HL-60 (cell line): ENCODE measurements at regions not wholly inside any gene's neighbourhood (a gene's known extent, or its start where the extent isn't known, plus 50 kb on each side); places are given as distances from the start of the nearest gene placed in this dataset.

ENCODE experiments used
- DNase-seq, 2 experiments: peaks; one replicate each; pipeline ENCODE4 v3.0.0-alpha.2; 2010 to 2020; ENCODE audit warnings: low read depth in 1 of 2, low spot score in 1 of 2
- H3K27ac ChIP-seq: fragments of 250-450 bp; sonication (Bioruptor Pico); replicated peaks from 2 replicates; pipeline ENCODE4 v1.5.1; 2020; ENCODE audit warnings: mild to moderate bottlenecking, moderate library complexity
- H3K27me3 ChIP-seq: fragments of 250-450 bp; sonication (Bioruptor Pico); 2 replicates; pipeline ENCODE4 v1.5.1; 2021; ENCODE audit warnings: mild to moderate bottlenecking, moderate library complexity; ENCODE audit not compliant: insufficient read depth, poor library complexity, severe bottlenecking
- H3K4me3 ChIP-seq: replicated peaks from 2 replicates; pipeline ENCODE4 v1.5.1; 2011; ENCODE audit warnings: mild to moderate bottlenecking, control low read depth, low read length; ENCODE audit not compliant: insufficient read depth
- GABPA ChIP-seq: IDR thresholded peaks from 2 replicates; pipeline ENCODE4 v1.6.1; 2012; ENCODE audit warnings: low read depth
- POLR2AphosphoS5 ChIP-seq: IDR thresholded peaks from 2 replicates; pipeline ENCODE4 v1.6.1; 2012; ENCODE audit warnings: low read depth
- SPI1 ChIP-seq: IDR thresholded peaks from 2 replicates; pipeline ENCODE4 v1.6.1; 2012; ENCODE audit warnings: low read depth, mild to moderate bottlenecking, borderline replicate concordance
- TF ChIP-seq, protein P1 (sequence below): IDR thresholded peaks from one replicate; pipeline ENCODE4 v1.5.1; 2011; ENCODE audit warnings: low read length, control low read depth, inconsistent platforms; ENCODE audit not compliant: insufficient read depth
- TF ChIP-seq, protein P2 (sequence below): IDR thresholded peaks from 2 replicates; pipeline ENCODE4 v1.6.1; 2012; ENCODE audit warnings: low read depth; ENCODE audit not compliant: insufficient replicate concordance

DNA sequence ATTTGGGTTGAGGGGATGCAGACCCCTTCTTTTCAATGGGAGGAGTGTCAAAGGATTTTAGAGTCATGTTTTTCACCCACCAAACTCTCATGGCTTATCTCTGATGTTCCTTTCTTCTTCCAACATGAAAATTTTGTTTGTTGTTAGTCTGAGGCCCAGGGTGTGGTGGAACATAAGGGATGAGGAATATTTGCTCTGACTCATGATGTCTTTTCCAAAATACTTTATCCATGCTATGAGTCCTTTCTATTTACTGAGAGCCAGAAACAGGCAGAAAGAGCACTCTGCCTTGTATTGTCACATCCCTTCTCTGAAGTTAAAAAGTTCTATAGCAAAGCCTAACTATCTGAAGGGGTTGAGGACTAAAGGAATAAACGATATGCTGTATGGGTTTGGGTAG is 61.6 kb upstream of the GYPA start:
- TF ChIP-seq, protein P1, sequence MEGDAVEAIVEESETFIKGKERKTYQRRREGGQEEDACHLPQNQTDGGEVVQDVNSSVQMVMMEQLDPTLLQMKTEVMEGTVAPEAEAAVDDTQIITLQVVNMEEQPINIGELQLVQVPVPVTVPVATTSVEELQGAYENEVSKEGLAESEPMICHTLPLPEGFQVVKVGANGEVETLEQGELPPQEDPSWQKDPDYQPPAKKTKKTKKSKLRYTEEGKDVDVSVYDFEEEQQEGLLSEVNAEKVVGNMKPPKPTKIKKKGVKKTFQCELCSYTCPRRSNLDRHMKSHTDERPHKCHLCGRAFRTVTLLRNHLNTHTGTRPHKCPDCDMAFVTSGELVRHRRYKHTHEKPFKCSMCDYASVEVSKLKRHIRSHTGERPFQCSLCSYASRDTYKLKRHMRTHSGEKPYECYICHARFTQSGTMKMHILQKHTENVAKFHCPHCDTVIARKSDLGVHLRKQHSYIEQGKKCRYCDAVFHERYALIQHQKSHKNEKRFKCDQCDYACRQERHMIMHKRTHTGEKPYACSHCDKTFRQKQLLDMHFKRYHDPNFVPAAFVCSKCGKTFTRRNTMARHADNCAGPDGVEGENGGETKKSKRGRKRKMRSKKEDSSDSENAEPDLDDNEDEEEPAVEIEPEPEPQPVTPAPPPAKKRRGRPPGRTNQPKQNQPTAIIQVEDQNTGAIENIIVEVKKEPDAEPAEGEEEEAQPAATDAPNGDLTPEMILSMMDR, result no peak
- TF ChIP-seq SPI1 (no peak), POLR2AphosphoS5 (no peak)
- no peaks in the 10 kb centered on the region for H3K27me3 ChIP-seq
- H3K4me3 ChIP-seq, result no peak overlapping the region
- no peak overlapping the region for H3K27ac ChIP-seq
- DNase-seq, result no peak

DNA sequence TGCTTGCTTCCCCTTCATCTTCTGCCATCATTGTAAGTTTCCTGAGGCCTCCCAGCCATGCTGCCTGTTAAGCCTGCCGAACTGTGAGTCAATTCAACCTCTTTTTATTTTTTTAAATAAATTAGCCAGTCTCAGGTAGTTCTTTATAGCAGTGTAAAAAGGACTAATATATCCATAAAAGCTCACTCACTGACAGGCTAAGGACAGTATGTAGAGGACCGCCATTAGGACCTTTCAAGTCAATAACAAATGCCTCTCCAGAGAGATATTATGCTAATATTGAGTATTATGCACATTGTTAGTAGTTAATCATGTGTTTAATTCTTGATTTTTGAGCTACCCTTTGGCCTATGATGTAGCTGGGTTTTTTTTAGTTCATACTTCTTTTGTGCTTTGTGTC is 62.6 kb upstream of the GYPA start:
- no peak overlapping the region for H3K27ac ChIP-seq
- no peak for TF ChIP-seq POLR2AphosphoS5
- H3K4me3 ChIP-seq, result no peak overlapping the region
- DNase-seq, result no peak
- H3K27me3 ChIP-seq, result no peaks in the 10 kb centered on the region

DNA sequence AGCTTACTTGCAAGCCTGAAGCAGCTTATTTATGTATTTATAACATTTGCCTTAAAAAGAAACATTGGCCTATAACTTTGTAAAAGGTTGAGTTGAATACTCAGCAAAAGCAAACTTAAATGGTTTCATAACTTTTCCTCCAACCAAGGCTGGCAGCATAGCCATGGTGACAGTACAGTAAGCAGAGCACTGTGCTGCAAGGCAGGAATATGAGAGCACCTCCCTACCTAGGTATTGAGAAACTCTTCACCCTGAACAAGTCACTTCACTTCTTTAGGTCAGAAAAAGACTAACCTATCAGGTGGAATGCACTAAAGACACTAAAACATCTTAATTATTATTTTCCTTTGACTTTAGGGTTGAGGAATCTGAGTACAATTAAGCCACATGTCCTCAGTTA is 63.9 kb upstream of the GYPA start:
- no peaks in the 10 kb centered on the region for H3K27me3 ChIP-seq
- TF ChIP-seq POLR2AphosphoS5 (no peak), GABPA (no peak), SPI1 (no peak)
- TF ChIP-seq, protein P1, result no peak
- TF ChIP-seq, protein P2, sequence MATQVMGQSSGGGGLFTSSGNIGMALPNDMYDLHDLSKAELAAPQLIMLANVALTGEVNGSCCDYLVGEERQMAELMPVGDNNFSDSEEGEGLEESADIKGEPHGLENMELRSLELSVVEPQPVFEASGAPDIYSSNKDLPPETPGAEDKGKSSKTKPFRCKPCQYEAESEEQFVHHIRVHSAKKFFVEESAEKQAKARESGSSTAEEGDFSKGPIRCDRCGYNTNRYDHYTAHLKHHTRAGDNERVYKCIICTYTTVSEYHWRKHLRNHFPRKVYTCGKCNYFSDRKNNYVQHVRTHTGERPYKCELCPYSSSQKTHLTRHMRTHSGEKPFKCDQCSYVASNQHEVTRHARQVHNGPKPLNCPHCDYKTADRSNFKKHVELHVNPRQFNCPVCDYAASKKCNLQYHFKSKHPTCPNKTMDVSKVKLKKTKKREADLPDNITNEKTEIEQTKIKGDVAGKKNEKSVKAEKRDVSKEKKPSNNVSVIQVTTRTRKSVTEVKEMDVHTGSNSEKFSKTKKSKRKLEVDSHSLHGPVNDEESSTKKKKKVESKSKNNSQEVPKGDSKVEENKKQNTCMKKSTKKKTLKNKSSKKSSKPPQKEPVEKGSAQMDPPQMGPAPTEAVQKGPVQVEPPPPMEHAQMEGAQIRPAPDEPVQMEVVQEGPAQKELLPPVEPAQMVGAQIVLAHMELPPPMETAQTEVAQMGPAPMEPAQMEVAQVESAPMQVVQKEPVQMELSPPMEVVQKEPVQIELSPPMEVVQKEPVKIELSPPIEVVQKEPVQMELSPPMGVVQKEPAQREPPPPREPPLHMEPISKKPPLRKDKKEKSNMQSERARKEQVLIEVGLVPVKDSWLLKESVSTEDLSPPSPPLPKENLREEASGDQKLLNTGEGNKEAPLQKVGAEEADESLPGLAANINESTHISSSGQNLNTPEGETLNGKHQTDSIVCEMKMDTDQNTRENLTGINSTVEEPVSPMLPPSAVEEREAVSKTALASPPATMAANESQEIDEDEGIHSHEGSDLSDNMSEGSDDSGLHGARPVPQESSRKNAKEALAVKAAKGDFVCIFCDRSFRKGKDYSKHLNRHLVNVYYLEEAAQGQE, result no peak

DNA sequence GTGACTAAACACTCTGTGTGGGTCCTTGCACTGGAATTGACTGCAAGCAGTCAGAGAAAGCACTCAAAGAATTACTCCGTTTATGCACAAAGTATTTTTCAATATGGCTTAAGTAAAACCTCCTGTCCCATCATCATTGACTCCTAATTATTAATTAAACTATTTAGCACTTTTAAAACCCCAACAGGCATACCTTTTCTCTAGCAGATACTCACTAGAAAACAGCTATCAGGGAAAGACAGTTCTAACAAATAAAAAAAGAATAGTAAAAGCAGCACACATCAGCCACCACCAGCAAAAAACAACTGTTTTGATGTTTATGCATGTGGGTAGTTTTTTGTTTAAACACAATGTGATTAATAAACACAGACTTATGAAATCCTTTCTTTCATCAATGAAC is 66.2 kb upstream of the GYPA start:
- DNase-seq, result no peak
- Histone ChIP-seq H3K27me3 (no peaks in the 10 kb centered on the region), H3K4me3 (no peak overlapping the region), H3K27ac (no peak overlapping the region)
- TF ChIP-seq, protein P1, result no peak
- TF ChIP-seq, protein P2, result no peak
- no peak for TF ChIP-seq GABPA
- no peak for TF ChIP-seq POLR2AphosphoS5
- no peak for TF ChIP-seq SPI1

More for the DNA sequence above, 63.9 kb upstream of the GYPA start:
- no peak for DNase-seq
- Histone ChIP-seq H3K27ac (no peak overlapping the region), H3K4me3 (no peak overlapping the region)
